DND-41 (cell line): ENCODE measurements at regions not wholly inside any gene's neighbourhood (a gene's known extent, or its start where the extent isn't known, plus 50 kb on each side); places are given as distances from the start of the nearest gene placed in this dataset.

ENCODE experiments used
- CTCF ChIP-seq: IDR thresholded peaks from 2 replicates; pipeline ENCODE4 v1.5.1; 2012; ENCODE audit warnings: borderline replicate concordance, low read length, moderate library complexity, mild to moderate bottlenecking; ENCODE audit not compliant: poor library complexity, severe bottlenecking; ENCODE audit errors: extremely low read depth
- EZH2 ChIP-seq: IDR thresholded peaks from 3 replicates; pipeline ENCODE4 v1.6.1; 2012; ENCODE audit warnings: borderline replicate concordance, low read depth, mild to moderate bottlenecking, moderate library complexity, low read length, inconsistent platforms; ENCODE audit not compliant: severe bottlenecking

- TF ChIP-seq CTCF, result no peak
- no peak for TF ChIP-seq EZH2
These were observed 70.3 kb downstream of the PITPNM2 start for GRCh38 chr12:123080634-123081033.
